Posterior vena cava (tissue), 2 donors: ENCODE measurements at regions not wholly inside any gene's neighbourhood (a gene's known extent, or its start where the extent isn't known, plus 50 kb on each side); places are given as distances from the start of the nearest gene placed in this dataset.
"Not testable (repeated sequence)": the region's sequence is repeated elsewhere in the genome, so short reads cannot be mapped to it uniquely, and the experiment has no call there.

ENCODE experiments used
- DNase-seq: peaks from one replicate; pipeline ENCODE4 v3.0.0-alpha.2; 2020; ENCODE audit warnings: low spot score
- intact Hi-C, 2 donors: fragments of 100-400 bp; cut with DNase I; formaldehyde crosslinking; loops; one replicate each; pipeline versions ENCODE4 v1.14.1 to v1.14.2; 2022 to 2023
- donor health status: DM: yes; HTN: yes; CAD: no.
- donor health status: DM: yes; HTN: yes; CAD: no.

DNA sequence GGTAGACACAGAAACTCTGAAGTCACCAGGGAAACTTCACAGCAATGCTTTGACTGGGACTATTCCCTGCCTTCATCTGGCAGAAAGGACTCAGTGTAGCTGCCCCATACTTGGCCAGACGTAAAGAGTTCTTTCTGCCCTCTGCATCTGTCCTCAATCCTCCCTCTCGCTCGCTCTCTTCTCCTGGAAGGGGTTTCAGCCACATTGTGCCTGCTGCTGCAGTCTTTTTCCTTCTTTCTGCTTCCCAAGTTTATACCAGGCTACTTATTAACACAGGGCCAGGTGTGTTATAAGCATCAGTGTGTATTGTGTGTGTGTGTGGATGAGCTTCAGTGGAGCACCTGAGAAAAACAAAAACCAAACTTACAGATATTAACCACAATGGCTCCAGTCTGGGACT lies 638.4 kb downstream of the ACTR3B start:
- intact Hi-C loops = loop anchor here in 1 of 2 donors (5.0 kb wide), 1 partner anchor 1899 kb away; the partner anchor contains the start of gene INSIG1
- DNase-seq = no peak

GRCh38 chr7:153398370-153398769 lies 638.8 kb downstream of the ACTR3B start:
- DNase-seq = no peak
- intact Hi-C loops = loop anchor here in 1 of 2 donors (5.0 kb wide), 1 partner anchor 1899 kb away; the partner anchor contains the start of gene INSIG1

GRCh38 chr7:153398789-153399553 lies 639.4 kb downstream of the ACTR3B start:
- no peak for DNase-seq
- intact Hi-C loops = loop anchor here in 1 of 2 donors (5.0 kb wide), 1 partner anchor 1898 kb away; the partner anchor contains the start of gene INSIG1

DNA sequence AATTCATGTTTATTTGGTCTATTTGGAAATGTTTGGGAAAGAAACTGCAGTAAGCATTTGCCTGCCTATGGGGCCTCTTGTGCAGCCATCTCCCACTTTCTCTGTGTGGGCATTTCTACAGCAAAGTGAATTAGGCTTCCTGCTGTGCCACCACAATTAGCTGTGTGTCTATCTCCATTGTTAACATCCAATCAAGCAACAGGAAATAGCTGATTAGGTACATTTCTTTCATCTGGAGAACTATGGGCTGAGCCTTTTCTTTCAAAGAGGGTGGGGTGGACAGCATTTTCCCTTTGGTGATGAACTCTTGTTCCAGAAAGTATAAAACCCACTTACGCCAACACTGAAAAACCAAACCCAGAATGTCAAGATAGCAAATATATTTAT lies 640.0 kb downstream of the ACTR3B start:
- intact Hi-C loops = loop anchor here in 1 of 2 donors (5.0 kb wide), 1 partner anchor 1898 kb away; the partner anchor contains the start of gene INSIG1

DNA sequence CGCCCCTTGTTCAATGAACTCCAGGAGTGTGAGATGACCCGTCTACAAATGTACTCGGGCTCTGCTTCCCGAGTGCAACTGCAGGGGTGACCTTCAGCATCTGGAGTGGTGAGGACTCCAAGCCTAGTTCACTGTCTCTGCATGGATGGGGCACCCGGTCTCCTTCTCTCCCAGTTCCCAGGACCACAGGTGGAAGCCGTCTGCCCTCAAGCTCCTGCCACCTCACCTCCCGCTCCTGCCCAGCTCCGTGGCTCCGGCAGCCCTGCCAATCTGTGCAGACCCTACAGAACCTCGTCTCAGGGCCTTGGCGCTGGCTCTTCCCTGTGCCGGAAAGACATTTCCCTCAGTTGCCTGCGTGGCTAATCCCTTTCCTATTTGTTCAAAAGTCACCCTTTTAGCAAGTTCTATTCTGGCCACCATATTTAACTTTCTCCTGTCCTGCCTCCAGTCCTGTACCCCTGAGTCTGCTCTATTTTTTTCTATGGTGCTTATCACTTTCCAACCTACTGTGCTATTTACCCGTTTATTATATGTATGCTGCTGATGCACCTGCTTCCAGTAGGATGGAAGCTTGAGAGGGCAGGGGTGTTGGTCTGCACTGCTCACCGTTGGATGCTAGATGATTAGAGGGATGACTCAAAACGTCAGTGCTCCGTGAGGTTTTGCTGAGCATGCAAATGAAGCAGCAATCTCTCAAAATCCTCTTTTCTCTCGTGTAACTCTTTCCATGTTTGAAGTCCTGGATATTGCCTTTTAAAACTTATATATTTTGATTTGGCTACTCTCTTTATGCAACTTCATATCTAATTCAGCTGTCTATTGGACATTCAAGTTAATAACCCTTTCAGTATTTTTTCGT lies 641.4 kb downstream of the ACTR3B start:
- intact Hi-C loops = no loop called here
- no peak for DNase-seq

More for the DNA sequence above, 640.0 kb downstream of the ACTR3B start:
- DNase-seq = no peak

DNA sequence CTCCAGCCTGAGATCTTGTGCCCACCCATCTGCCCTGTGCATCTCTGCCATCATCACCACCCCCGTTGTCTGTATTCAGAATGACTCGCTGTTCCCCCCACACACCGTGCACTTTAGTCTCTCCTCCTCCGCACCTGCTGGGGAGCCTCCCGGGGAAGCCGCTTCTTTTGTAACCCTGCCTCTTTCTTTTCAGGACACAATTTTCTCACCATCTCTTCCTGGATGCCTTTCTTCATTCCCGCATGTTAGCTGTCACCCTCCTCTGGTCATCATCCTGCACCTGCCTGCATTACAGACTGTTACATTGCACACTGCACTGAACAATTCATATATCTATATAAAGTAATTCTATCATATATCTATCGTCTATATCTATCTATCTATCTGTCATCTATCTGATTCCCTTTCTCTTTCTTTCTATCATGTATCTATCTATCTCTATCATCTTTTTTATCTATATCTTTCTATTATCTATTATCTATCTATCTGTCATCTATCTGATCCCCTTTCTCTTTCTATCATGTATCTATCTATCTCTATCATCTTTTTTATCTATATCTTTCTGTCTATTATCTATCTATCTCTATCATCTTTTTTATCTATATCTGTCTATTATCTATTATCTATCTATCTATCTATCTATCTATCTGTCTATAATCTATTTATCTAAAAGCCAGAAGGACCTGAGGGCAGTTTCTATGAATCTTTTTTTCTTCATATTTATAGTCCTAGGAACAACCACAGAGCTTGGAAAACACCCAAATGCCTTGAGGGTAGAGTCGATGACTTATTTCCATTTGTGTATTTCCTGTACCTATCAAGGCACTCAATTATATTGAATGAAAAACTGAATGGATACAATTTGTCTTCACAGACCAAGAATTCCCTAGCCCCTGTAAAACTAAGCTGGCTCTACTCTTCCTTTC lies 642.5 kb downstream of the ACTR3B start:
- intact Hi-C loops = no loop called here
- no peak for DNase-seq

GRCh38 chr7:153402721-153403541 lies 643.4 kb downstream of the ACTR3B start:
- no peak for DNase-seq
- intact Hi-C loops = no loop called here

GRCh38 chr7:153404124-153404523 lies 644.6 kb downstream of the ACTR3B start:
- no peak for DNase-seq
- intact Hi-C loops = no loop called here

- DNase-seq = no peak
- intact Hi-C loops = no loop called here
Measured at GRCh38 chr7:153404781-153405279, 645.3 kb downstream of the ACTR3B start.

- no peak for DNase-seq
- intact Hi-C loops = no loop called here
Measured at GRCh38 chr7:153405704-153406485, 646.3 kb upstream of the DPP6 start.

DNA sequence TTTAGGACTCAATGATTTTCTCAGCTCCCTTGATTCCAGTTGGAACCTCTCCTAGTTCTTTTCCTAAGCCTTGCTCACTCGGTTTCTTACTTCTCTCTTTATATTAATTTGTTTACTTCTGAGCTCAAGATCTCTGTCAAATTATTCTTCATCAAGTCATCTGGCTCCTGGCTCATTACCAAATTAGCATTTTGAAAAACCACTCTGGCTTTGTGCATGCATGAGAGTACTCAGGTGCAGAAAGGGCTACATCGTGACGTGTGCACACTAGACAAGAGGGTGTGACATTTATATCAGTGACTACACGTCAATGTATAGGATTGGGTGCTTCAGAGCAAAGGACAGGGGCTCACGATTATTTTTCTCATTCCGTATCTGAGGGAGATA lies 645.7 kb upstream of the DPP6 start:
- intact Hi-C loops = no loop called here
- DNase-seq = no peak

- no peak for DNase-seq
- intact Hi-C loops = no loop called here
Measured at GRCh38 chr7:153407291-153408046, 644.7 kb upstream of the DPP6 start.

- intact Hi-C loops = no loop called here
- DNase-seq = no peak
Measured at GRCh38 chr7:153408360-153409335, 643.5 kb upstream of the DPP6 start.

DNA sequence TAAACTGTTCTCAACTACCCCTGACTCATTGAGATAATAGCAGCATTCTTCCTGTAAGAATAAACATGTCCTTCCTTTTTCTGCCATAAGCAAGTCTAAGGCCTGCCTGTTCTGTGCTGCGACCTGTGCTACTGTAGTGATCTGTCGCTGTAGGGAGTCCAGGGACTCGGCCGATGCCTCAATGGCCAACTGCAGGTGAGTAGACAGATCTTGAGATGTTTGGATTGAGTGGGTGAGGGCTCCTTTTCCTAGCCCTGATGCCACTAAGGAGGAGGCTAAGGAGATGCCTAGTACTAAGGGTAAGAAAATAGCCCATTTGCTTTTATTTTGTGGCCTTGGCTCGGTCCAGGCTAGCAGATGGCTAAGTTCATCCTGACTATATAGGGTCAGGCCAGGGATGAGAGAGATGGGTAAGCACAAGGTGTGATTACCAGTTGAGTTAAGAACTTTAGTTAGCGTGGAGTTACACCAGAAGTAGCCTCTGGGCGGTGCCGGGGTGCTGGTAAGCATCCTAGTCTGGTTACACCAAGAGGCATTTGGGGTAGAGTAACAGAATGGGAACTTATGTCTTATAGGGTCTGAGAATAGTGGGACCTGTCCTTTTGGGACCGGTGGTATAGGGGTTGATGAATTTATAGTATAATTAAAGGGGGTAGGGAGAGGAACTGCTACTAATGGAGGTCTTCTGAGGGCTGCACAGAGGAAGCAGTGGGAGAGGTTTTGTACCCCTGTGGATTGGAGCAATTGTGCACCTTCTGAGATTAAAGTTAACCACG lies 642.4 kb upstream of the DPP6 start:
- DNase-seq, intact Hi-C loops: not testable (repeated sequence)
